A549 (cell line): ENCODE measurements at regions not wholly inside any gene's neighbourhood (a gene's known extent, or its start where the extent isn't known, plus 50 kb on each side); places are given as distances from the start of the nearest gene placed in this dataset.

Experiments
- ATAC-seq, 2 experiments: fragments of 200-7000 bp in 1 of 2; fragments of >200 bp in 1 of 2; cut with Nextera tagmentation in 1 of 2; cut with Tn5 transposase in 1 of 2; 3 replicates each; pipeline versions ENCODE4 v1.8.0 to v1.9.1; 2018 to 2020; ENCODE audit warnings: mild to moderate bottlenecking in 1 of 2, moderate library complexity in 1 of 2
- CTCF ChIA-PET: fragments of 300-600 bp; sonication (Branson Sonifier 250); formaldehyde crosslinking; extraction: SDS; loops from one replicate; lab custom pipeline; 2021; ENCODE audit warnings: antibody characterized with exemption, inconsistent platforms; lab: Yijun Ruan, JAX
- POLR2A ChIA-PET: fragments of 350-600 bp; formaldehyde crosslinking; extraction: SDS; loops from one replicate; lab custom pipeline; 2021; ENCODE audit warnings: antibody characterized with exemption, inconsistent platforms; lab: Yijun Ruan, JAX
- DNase-seq, 2 experiments: peaks; one replicate each; pipeline versions ENCODE4 v3.0.0 to v3.0.0-alpha.2; 2011 to 2016; ENCODE audit warnings: low read depth in 1 of 2, low spot score in 1 of 2
- FAIRE-seq: peaks from 2 replicates; lab custom pipeline; 2011; peaks lifted over from hg19 to GRCh38; lab: Jason Lieb, UNC
- H3K27ac ChIP-seq, 2 experiments: fragments of >200 bp; sonication (Bioruptor Twin); formaldehyde crosslinking; 3 replicates each; pipeline ENCODE4 v1.5.1; 2016 to 2017
- H3K4me1 ChIP-seq: fragments of >200 bp; sonication (Bioruptor Twin); formaldehyde crosslinking; 3 replicates; pipeline ENCODE4 v1.6.1; 2016
- H3K4me2 ChIP-seq: fragments of >200 bp; sonication (Bioruptor Twin); formaldehyde crosslinking; 3 replicates; pipeline ENCODE4 v1.6.1; 2016
- H3K4me3 ChIP-seq: fragments of >200 bp; sonication (Bioruptor Twin); formaldehyde crosslinking; 3 replicates; pipeline ENCODE4 v1.5.1; 2016
- H3K9me3 ChIP-seq: fragments of >200 bp; sonication (Bioruptor Twin); formaldehyde crosslinking; 3 replicates; pipeline ENCODE4 v1.6.1; 2016
- BHLHE40 ChIP-seq: IDR thresholded peaks from 2 replicates; pipeline ENCODE4 v1.6.1; 2012; ENCODE audit warnings: low read depth, low read length, inconsistent platforms
- CBX2 ChIP-seq: fragments of 200-600 bp; sonication (generic); IDR thresholded peaks from 2 replicates; pipeline ENCODE4 v1.6.1; 2016; ENCODE audit warnings: low read depth, mild to moderate bottlenecking, borderline replicate concordance
- CBX8 ChIP-seq: fragments of 200-600 bp; sonication (generic); IDR thresholded peaks from 2 replicates; pipeline ENCODE4 v1.6.1; 2016
- CHD4 ChIP-seq: fragments of 200-600 bp; sonication (generic); IDR thresholded peaks from 2 replicates; pipeline ENCODE4 v1.6.1; 2016; ENCODE audit warnings: antibody characterized with exemption, mild to moderate bottlenecking, borderline replicate concordance
- EP300 ChIP-seq, 2 experiments: fragments of >200 bp; sonication (Bioruptor Twin); formaldehyde crosslinking; IDR thresholded peaks; 2 replicates in 1 of 2; 3 replicates in 1 of 2; pipeline ENCODE4 v1.6.1; 2016 to 2017
- GATA3 ChIP-seq: IDR thresholded peaks from 2 replicates; pipeline ENCODE4 v1.6.1; 2012; ENCODE audit warnings: borderline replicate concordance
- HDAC2 ChIP-seq: fragments of 200-600 bp; sonication (generic); IDR thresholded peaks from 2 replicates; pipeline ENCODE4 v1.6.1; 2016
- JUNB ChIP-seq: fragments of >200 bp; sonication (Bioruptor Twin); formaldehyde crosslinking; IDR thresholded peaks from 2 replicates; pipeline ENCODE4 v1.6.1; 2016
- MAZ ChIP-seq: fragments of 150-350 bp; IDR thresholded peaks from 2 replicates; pipeline ENCODE4 v1.6.1; 2014; ENCODE audit warnings: antibody characterized with exemption, low read depth, low read length, borderline replicate concordance
- MYC ChIP-seq: IDR thresholded peaks from 2 replicates; pipeline ENCODE4 v1.6.1; 2012; ENCODE audit warnings: mild to moderate bottlenecking, inconsistent platforms, low read length, improper control_type of control experiment, borderline replicate concordance
- NFE2L2 ChIP-seq: fragments of 150-350 bp; conservative IDR thresholded peaks from 2 replicates; pipeline ENCODE4 v1.6.1; 2014; ENCODE audit warnings: low read length
- NPAS2 ChIP-seq: fragments of 250-450 bp; sonication (Bioruptor Pico); IDR thresholded peaks from 2 replicates; pipeline ENCODE4 v1.8.0; 2022; ENCODE audit warnings: mild to moderate bottlenecking, moderate library complexity, borderline replicate concordance
- NR3C1 ChIP-seq: fragments of >200 bp; sonication (Bioruptor Twin); formaldehyde crosslinking; IDR thresholded peaks from 3 replicates; pipeline ENCODE4 v1.6.1; 2017
- RARB ChIP-seq: fragments of 250-450 bp; sonication (Bioruptor Pico); IDR thresholded peaks from 2 replicates; pipeline ENCODE4 v1.8.0; 2021; ENCODE audit warnings: mild to moderate bottlenecking, moderate library complexity
- RFX5 ChIP-seq: fragments of 450-650 bp; IDR thresholded peaks from 2 replicates; pipeline ENCODE4 v1.7.1; 2014; ENCODE audit warnings: antibody characterized with exemption, mild to moderate bottlenecking, moderate library complexity
- ZC3H11A ChIP-seq: fragments of 450-650 bp; IDR thresholded peaks from 2 replicates; pipeline ENCODE4 v1.6.1; 2014; ENCODE audit warnings: antibody characterized with exemption, mild to moderate bottlenecking
- ZNF302 ChIP-seq: fragments of 250-450 bp; sonication (Bioruptor Pico); IDR thresholded peaks from 2 replicates; pipeline ENCODE4 v1.9.0; 2021; ENCODE audit warnings: inconsistent platforms, mild to moderate bottlenecking, moderate library complexity
- ZSCAN20 ChIP-seq: fragments of 250-450 bp; sonication (Bioruptor Pico); IDR thresholded peaks from 2 replicates; pipeline ENCODE4 v1.8.0; 2022; ENCODE audit warnings: mild to moderate bottlenecking, moderate library complexity
- WGBS: methylation state at CpG from one replicate; pipeline ENCODE4 v1.1.6; 2017; ENCODE audit errors: missing lambda C conversion rate; 5-methylcytosine and 5-hydroxymethylcytosine counted together
- TF ChIP-seq, protein P1 (sequence below): fragments of >200 bp; sonication (Bioruptor Twin); formaldehyde crosslinking; IDR thresholded peaks from 3 replicates; pipeline ENCODE4 v1.6.1; 2016
- TF ChIP-seq, protein P2 (sequence below): fragments of 150-350 bp; IDR thresholded peaks from 2 replicates; pipeline ENCODE4 v1.6.1; 2014; ENCODE audit warnings: low read depth, mild to moderate bottlenecking, low read length
- TF ChIP-seq, protein P3 (sequence below): fragments of >200 bp; sonication (Bioruptor Twin); formaldehyde crosslinking; IDR thresholded peaks from 3 replicates; pipeline ENCODE4 v1.5.1; 2016
- TF ChIP-seq, protein P4 (sequence below): IDR thresholded peaks from 2 replicates; pipeline ENCODE4 v1.6.1; 2012

DNA sequence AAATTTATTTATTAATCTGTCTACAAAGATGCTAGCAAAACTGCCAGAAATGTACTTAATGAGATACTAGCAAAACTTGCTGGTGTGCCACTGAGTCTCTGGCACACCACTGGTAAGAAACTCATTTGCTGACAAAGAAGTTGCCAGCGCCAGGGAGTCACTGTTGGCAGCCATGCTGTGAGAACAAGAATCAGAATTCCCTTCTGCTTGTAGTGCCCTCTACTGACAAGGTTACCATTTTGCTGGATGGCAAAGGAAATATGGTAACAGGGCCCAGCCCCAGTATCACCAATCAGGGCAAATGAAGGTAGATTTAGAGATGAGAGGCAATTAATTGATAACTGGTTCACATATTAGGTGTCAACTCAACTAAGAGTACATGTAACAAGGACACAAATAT is 750.1 kb upstream of the ADGRL3 start (continued):
- TF ChIP-seq, protein P1, sequence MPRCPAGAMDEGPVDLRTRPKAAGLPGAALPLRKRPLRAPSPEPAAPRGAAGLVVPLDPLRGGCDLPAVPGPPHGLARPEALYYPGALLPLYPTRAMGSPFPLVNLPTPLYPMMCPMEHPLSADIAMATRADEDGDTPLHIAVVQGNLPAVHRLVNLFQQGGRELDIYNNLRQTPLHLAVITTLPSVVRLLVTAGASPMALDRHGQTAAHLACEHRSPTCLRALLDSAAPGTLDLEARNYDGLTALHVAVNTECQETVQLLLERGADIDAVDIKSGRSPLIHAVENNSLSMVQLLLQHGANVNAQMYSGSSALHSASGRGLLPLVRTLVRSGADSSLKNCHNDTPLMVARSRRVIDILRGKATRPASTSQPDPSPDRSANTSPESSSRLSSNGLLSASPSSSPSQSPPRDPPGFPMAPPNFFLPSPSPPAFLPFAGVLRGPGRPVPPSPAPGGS = no peak
- TF ChIP-seq MAZ (no peak), CBX8 (no peak)

DNA sequence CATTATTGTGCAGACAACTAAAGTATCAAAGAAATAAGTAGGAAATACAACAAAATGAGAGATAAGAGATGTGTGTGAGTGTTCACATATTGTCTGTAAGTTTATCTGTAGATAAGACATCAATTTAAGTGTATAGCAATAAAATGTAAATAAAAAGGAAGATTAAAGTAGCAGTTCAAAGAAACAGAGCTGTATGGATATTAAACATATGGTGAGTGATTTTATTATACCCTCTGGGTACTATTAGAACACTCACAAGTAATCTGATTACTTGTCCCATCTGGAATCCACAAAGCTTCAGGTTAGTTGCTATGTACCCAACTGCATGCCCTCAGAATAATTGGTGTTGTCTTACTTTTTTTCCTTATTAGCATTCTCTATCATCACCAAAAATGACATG is 747.9 kb upstream of the ADGRL3 start:
- no peaks in the 10 kb centered on the region for H3K9me3 ChIP-seq
- no peak overlapping the region for H3K27ac ChIP-seq
- H3K4me3 ChIP-seq = no peak overlapping the region
- POLR2A ChIA-PET = no interaction called here
- no peak overlapping the region for H3K4me2 ChIP-seq
- TF ChIP-seq NFE2L2 (no peak), MYC (no peak), CBX8 (no peak), RARB (CRISPR knock-in tag) (no peak), NR3C1 (no peak), CHD4 (no peak), ZC3H11A (no peak), GATA3 (no peak), CBX2 (no peak)
- TF ChIP-seq, all 56 proteins: peak for 0
- H3K4me1 ChIP-seq = no peaks in the 10 kb centered on the region
- DNase-seq (no peak), ATAC-seq (no peak), FAIRE-seq (no peak)
- CTCF ChIA-PET = no interaction called here

DNA sequence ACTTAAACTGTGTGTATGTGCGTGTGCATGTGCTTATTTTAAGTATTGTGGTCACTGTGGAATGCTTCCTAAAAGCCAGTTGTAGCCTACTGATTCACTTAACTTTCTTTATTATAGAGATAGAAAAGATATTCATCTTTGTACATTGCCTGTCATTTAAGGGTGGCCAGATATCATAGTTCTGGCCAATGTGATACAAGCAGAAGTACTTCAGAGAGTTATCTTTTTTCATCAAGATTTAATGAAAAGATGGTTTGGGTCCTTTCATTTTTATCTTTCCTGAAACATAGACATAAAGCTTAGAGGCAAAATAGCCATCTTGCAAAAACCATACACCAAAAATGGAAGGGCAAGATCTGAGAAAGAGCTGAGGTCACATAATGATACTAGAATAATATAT is 744.7 kb upstream of the ADGRL3 start:
- FAIRE-seq (no peak), DNase-seq (no peak)
- H3K4me3 ChIP-seq = no peak overlapping the region
- WGBS = 20% methylated on average over 1 of the region's 1 CpG
- TF ChIP-seq JUNB = no peak
- TF ChIP-seq, protein P2, sequence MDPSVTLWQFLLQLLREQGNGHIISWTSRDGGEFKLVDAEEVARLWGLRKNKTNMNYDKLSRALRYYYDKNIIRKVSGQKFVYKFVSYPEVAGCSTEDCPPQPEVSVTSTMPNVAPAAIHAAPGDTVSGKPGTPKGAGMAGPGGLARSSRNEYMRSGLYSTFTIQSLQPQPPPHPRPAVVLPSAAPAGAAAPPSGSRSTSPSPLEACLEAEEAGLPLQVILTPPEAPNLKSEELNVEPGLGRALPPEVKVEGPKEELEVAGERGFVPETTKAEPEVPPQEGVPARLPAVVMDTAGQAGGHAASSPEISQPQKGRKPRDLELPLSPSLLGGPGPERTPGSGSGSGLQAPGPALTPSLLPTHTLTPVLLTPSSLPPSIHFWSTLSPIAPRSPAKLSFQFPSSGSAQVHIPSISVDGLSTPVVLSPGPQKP = no peak
- TF ChIP-seq NPAS2 (CRISPR knock-in tag) = no peak
- TF ChIP-seq BHLHE40 = no peak
- no peak for TF ChIP-seq ZSCAN20 (CRISPR knock-in tag)
- TF ChIP-seq RFX5 = no peak
- no peak for TF ChIP-seq HDAC2
- TF ChIP-seq, protein P3, sequence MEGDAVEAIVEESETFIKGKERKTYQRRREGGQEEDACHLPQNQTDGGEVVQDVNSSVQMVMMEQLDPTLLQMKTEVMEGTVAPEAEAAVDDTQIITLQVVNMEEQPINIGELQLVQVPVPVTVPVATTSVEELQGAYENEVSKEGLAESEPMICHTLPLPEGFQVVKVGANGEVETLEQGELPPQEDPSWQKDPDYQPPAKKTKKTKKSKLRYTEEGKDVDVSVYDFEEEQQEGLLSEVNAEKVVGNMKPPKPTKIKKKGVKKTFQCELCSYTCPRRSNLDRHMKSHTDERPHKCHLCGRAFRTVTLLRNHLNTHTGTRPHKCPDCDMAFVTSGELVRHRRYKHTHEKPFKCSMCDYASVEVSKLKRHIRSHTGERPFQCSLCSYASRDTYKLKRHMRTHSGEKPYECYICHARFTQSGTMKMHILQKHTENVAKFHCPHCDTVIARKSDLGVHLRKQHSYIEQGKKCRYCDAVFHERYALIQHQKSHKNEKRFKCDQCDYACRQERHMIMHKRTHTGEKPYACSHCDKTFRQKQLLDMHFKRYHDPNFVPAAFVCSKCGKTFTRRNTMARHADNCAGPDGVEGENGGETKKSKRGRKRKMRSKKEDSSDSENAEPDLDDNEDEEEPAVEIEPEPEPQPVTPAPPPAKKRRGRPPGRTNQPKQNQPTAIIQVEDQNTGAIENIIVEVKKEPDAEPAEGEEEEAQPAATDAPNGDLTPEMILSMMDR = no peak
- TF ChIP-seq, protein P4, sequence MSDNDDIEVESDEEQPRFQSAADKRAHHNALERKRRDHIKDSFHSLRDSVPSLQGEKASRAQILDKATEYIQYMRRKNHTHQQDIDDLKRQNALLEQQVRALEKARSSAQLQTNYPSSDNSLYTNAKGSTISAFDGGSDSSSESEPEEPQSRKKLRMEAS = no peak
- TF ChIP-seq EP300 (IDR thresholded peaks at IDR 0.05) = no peak
- TF ChIP-seq ZNF302 (CRISPR knock-in tag) = no peak
- TF ChIP-seq, all 56 proteins: peak for 0
- CTCF ChIA-PET = no interaction called here
- ATAC-seq = no peak
- Histone ChIP-seq H3K4me1 (no peaks in the 10 kb centered on the region), H3K4me2 (no peak overlapping the region), H3K9me3 (no peaks in the 10 kb centered on the region), H3K27ac (no peak overlapping the region)
- POLR2A ChIA-PET = no interaction called here
